Astrocyte (in vitro differentiated cells and primary cell): ENCODE measurements at regions not wholly inside any gene's neighbourhood (a gene's known extent, or its start where the extent isn't known, plus 50 kb on each side); places are given as distances from the start of the nearest gene placed in this dataset.

Source experiments
- DNase-seq: peaks from one replicate; pipeline ENCODE4 v3.0.0-alpha.2; 2010; ENCODE audit warnings: low read depth
- FAIRE-seq: peaks from 2 replicates; lab custom pipeline; 2011; peaks lifted over from hg19 to GRCh38; lab: Jason Lieb, UNC
- H2AFZ ChIP-seq: 2 replicates; pipeline ENCODE4 v1.6.0; 2012; ENCODE audit warnings: low read depth, low read length, inconsistent platforms
- H3K27ac ChIP-seq: 2 replicates; pipeline ENCODE4 v1.5.1; 2011; ENCODE audit warnings: low read depth, low read length, inconsistent platforms
- H3K27me3 ChIP-seq: 2 replicates; pipeline ENCODE4 v1.6.0; 2011; ENCODE audit warnings: low read length, inconsistent platforms; ENCODE audit not compliant: insufficient read depth
- H3K36me3 ChIP-seq: 2 replicates; pipeline ENCODE4 v1.5.1; 2011; ENCODE audit warnings: low read length, inconsistent platforms; ENCODE audit not compliant: insufficient read depth
- H3K4me1 ChIP-seq: 2 replicates; pipeline ENCODE4 v1.5.1; 2011; ENCODE audit warnings: low read length, inconsistent platforms; ENCODE audit not compliant: insufficient read depth
- H3K4me2 ChIP-seq: 2 replicates; pipeline ENCODE4 v1.6.0; 2012; ENCODE audit warnings: low read length, inconsistent platforms
- H3K4me3 ChIP-seq: 2 replicates; pipeline ENCODE4 v1.5.1; 2011; ENCODE audit warnings: low read depth, mild to moderate bottlenecking, low read length, inconsistent platforms; ENCODE audit not compliant: insufficient read depth
- H3K79me2 ChIP-seq: 2 replicates; pipeline ENCODE4 v1.6.0; 2012; ENCODE audit warnings: mild to moderate bottlenecking, low read length, inconsistent platforms; ENCODE audit not compliant: insufficient read depth
- H3K9ac ChIP-seq: 2 replicates; pipeline ENCODE4 v1.6.0; 2012; ENCODE audit warnings: mild to moderate bottlenecking, low read length, inconsistent platforms
- H3K9me3 ChIP-seq: 2 replicates; pipeline ENCODE4 v1.5.1; 2012; ENCODE audit warnings: low read depth, mild to moderate bottlenecking, low read length, inconsistent platforms; ENCODE audit not compliant: insufficient read depth
- H4K20me1 ChIP-seq: 2 replicates; pipeline ENCODE4 v1.6.0; 2012; ENCODE audit warnings: low read length, inconsistent platforms; ENCODE audit not compliant: insufficient read depth
- H3K27ac Mint-ChIP-seq: one replicate; pipeline ENCODE4 v1.8.0; 2021; ENCODE audit warnings: mild to moderate bottlenecking, mixed read lengths; ENCODE audit not compliant: unreplicated experiment
- H3K27me3 Mint-ChIP-seq: one replicate; pipeline ENCODE4 v1.8.0; 2021; ENCODE audit warnings: low read depth, mixed read lengths; ENCODE audit not compliant: unreplicated experiment
- H3K36me3 Mint-ChIP-seq: one replicate; pipeline ENCODE4 v1.8.0; 2021; ENCODE audit warnings: low read depth, mixed read lengths; ENCODE audit not compliant: unreplicated experiment
- H3K4me1 Mint-ChIP-seq: one replicate; pipeline ENCODE4 v1.8.0; 2021; ENCODE audit warnings: low read depth, mixed read lengths; ENCODE audit not compliant: unreplicated experiment
- H3K4me3 Mint-ChIP-seq: one replicate; pipeline ENCODE4 v1.8.0; 2021; ENCODE audit warnings: mild to moderate bottlenecking, moderate library complexity, mixed read lengths; ENCODE audit not compliant: unreplicated experiment
- H3K9me3 Mint-ChIP-seq: one replicate; pipeline ENCODE4 v1.8.0; 2021; ENCODE audit warnings: mild to moderate bottlenecking, mixed read lengths; ENCODE audit not compliant: unreplicated experiment
- CTCF ChIP-seq: IDR thresholded peaks from 2 replicates; pipeline ENCODE4 v1.5.1; 2011; ENCODE audit warnings: low read depth, mild to moderate bottlenecking, inconsistent platforms, low read length, moderate library complexity; ENCODE audit not compliant: insufficient read depth
- EZH2 ChIP-seq: IDR thresholded peaks from 2 replicates; pipeline ENCODE4 v1.6.1; 2012; ENCODE audit warnings: mild to moderate bottlenecking, low read length, inconsistent platforms; ENCODE audit not compliant: insufficient read depth

- peak overlapping the region; percentile 59 for H3K4me2 ChIP-seq
- no peak overlapping the region for H3K4me3 Mint-ChIP-seq
Observed at GRCh38 chr20:51193066-51193772, 170.3 kb upstream of the KCNG1 start.

GRCh38 chr20:51190783-51191180 is 167.9 kb upstream of the KCNG1 start:
- Histone ChIP-seq H4K20me1 (no peaks in the 10 kb centered on the region), H3K27ac (no peak overlapping the region), H3K4me3 (no peak overlapping the region), H3K36me3 (no peaks in the 10 kb centered on the region), H3K27me3 (no peaks in the 10 kb centered on the region), H3K79me2 (no peaks in the 10 kb centered on the region), H2AFZ (no peak overlapping the region), H3K9me3 (peaks cover 4% of the 10 kb centered on the region), H3K4me2 (peak overlapping the region; percentile 16), H3K9ac (no peak overlapping the region), H3K4me1 (peaks cover 24% of the 10 kb centered on the region)
- FAIRE-seq (no peak), DNase-seq (peak; percentile 33)
- Mint-ChIP-seq H3K4me1 (no peaks in the 10 kb centered on the region), H3K27ac (no peak overlapping the region), H3K36me3 (no peaks in the 10 kb centered on the region), H3K4me3 (no peak overlapping the region), H3K9me3 (peaks cover 5% of the 10 kb centered on the region), H3K27me3 (peaks cover 10% of the 10 kb centered on the region)
- no peak for TF ChIP-seq CTCF
- no peak for TF ChIP-seq EZH2

More at GRCh38 chr20:51193066-51193772, 170.3 kb upstream of the KCNG1 start:
- Histone ChIP-seq H2AFZ (no peak overlapping the region), H3K36me3 (no peaks in the 10 kb centered on the region), H3K4me1 (peaks cover 39% of the 10 kb centered on the region), H4K20me1 (no peaks in the 10 kb centered on the region), H3K4me3 (no peak overlapping the region), H3K27me3 (no peaks in the 10 kb centered on the region), H3K9me3 (peaks cover 4% of the 10 kb centered on the region), H3K9ac (peak overlapping the region; percentile 6), H3K27ac (no peak overlapping the region), H3K79me2 (no peaks in the 10 kb centered on the region)
- Mint-ChIP-seq H3K27me3 (peaks cover 6% of the 10 kb centered on the region), H3K9me3 (peaks cover 8% of the 10 kb centered on the region), H3K27ac (no peak overlapping the region), H3K36me3 (no peaks in the 10 kb centered on the region), H3K4me1 (peaks cover 8% of the 10 kb centered on the region)
- DNase-seq: peak; percentile 42
- no peak for FAIRE-seq
- TF ChIP-seq CTCF (no peak), EZH2 (no peak)
